ENCODE measurements at regions not wholly inside any gene's neighbourhood (a gene's known extent, or its start where the extent isn't known, plus 50 kb on each side); places are given as distances from the start of the nearest gene placed in this dataset.
"Not testable (repeated sequence)": the region's sequence is repeated elsewhere in the genome, so short reads cannot be mapped to it uniquely, and the experiment has no call there.

DNA sequence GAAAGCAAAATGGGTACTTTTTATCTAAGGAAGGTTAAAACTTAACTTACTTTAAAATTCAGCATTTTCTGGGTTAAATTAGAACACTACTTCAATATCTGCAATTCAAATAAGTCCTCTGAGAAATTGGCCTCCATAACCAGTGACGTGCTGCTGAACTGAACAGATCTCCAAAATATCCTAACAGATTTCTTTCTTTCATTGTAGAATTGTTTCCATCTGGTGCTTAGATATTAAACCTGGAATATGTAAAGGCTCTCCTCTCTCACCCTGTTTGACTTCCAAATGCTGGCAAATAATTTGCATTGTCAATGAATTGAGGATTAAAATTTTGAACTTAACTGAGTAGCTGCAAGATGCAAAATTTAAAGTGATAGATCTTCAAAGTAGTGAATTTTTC, 316.9 kb upstream of the CXADR start:
- DNase-seq (ENCODE audit: low read depth in 1 of 2, low spot score in 1 of 2) = no peak

DNA sequence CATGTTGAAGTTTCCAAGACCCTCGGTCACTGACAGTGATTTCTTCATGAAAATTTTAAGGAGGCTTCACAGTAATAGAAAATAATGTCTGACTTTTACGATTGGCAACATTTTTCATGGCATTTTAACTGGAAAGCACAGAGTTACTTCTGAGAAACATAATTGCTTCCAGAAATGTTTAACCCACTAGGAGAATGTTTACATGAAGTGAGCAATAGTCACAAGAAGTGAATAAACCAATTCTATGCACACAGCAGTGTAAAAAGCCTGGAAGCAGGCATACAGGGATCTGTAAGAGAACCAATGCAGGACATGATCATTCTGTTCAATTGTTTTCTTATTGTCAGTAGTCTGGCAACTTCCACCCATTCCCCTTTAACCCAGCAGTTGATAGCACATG, 316.2 kb upstream of the CXADR start:
- no peak for DNase-seq (ENCODE audit: low read depth in 1 of 2, low spot score in 1 of 2)

DNA sequence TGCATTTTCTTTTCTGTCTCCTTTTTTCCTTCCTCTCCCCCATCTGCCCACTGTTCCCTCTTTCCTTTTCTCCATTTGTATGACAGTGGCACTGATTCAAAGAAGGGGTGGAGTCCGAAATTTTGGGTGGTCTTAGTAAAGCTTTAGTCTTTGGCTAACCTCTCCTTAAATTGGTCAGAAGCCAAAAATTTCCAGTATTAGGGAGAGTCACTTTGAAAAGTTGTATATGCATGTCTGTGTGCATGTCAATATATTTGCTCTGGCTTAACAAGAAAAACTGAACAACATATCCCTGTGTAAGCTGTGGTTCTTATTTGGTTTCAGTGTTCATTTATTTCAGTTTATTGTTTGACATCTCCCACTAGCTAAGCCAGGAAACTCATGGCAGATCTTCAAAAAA, 314.8 kb upstream of the CXADR start:
- no peak for DNase-seq (ENCODE audit: low read depth in 1 of 2, low spot score in 1 of 2)

DNA sequence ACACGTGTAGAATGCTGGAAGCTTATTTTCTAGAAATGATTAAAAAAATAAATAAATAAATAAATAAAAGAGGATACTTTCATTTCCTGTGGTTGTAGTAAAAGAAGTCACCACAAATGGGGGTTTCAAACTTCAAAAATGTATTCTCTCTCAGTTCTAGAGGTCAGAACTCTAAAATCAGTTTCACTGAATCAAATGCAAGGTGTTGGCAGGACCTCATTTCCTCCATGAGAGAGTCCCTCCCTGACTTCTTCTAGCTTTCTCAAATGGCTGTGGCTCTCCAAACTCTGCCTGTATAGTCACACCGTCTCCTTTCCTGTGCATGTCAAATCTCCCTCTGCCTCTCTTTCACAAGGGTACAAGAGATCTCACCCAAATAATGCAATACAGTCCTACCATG, 312.6 kb upstream of the CXADR start:
- no peak for DNase-seq (ENCODE audit: low read depth in 1 of 2, low spot score in 1 of 2)

DNA sequence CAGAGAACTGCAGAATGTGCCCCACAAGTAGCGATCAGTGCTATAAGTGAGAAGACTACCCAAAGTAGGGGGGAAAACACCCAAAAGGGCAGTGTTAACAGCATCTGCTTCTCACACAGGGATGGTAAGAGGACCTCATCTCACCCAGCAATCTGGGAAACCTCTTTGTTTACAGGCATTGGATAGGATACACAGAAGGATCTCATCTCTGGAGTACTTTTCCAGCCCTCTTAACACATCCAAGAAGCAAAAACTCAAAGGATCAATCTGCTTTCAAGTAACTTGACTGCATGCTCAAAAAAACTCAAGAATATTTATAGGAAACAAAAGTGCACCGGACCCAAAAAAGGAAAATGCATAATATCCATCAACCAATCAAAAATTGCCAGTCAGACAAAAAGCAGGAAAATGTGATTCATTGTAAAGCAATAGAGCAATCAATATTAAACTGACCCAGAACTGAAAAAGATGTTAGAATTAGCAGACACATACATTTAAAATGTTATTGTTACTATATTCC, 311.0 kb upstream of the CXADR start:
- DNase-seq (ENCODE audit: low read depth in 1 of 2, low spot score in 1 of 2) = no peak

DNA sequence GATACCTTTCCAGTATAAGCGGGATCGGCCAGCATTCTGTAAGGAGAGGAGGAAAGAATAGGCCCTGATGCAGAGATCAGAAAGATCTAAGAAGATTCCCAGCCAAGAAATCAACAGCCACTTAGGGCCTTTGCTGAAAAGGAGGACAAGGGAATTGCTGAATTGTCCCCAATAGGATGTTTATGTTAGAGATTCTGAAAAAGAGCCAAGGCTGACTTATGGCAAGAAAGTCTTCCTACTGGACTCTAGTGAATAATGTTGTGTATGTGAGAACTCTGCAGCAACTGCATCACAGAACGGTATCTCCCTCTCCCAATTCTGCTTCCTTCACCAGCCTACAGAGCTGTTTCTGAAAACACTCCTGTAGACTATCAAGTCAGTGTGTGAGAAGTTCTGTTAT, 298.0 kb upstream of the CXADR start:
- DNase-seq (ENCODE audit: low read depth in 1 of 2, low spot score in 1 of 2) = no peak

DNA sequence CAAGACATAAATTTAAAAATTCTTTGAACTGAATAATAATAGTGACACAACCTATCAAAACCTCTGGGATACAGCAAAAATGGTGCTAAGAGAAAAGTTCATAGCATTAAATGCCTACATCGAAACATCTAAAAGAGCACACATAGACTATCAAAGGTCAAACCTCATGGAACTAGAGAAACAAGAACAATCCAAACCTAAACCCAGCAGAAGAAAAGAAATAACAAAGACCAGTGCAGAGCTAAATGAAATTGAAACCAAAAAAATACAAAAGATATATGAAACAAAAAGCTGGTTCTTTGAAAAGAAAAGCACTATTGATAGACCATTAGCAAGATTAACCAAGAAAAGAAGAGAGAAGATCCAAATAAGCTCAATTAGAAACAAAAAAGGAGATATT, 293.8 kb upstream of the CXADR start:
- not testable (repeated sequence) for DNase-seq (ENCODE audit: low read depth in 1 of 2, low spot score in 1 of 2)

DNA sequence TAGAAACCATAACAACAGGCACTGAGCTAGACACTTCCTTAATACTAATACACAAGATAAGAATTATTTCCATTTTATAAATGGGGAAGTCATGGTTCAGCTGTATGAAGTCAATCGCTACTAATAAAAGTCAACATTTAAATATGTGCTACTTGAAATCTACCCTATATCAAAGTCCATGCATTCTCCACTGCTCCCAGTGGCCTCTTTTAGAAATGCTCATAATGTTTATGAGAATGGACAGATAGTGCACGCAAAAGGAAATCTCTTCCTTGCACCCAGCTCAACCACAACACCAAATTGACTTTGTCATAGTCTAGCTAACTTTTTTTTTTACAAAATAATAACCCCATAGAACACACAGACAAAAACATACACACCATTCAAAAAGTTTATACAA, 281.7 kb upstream of the CXADR start:
- DNase-seq (ENCODE audit: low read depth in 1 of 2, low spot score in 1 of 2) = no peak

DNA sequence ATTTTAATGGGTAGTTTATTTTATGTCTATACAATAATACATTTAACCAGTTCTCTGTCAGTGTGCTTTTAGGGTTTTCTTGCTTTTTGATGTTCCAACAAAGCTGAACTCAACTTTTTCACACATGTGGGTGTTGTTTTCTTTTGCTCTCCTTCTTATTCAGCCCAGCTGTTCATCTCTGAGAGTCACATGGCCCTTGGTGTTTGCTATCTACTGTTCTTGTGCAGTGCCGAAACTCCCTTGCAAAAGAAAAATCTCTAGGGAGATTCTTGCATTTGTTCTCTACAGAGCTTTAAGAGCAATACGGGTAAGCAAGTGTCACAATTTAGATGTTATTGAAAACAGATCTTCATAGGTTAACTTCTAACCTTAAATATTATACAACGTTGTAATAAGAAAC, 281.1 kb upstream of the CXADR start:
- no peak for DNase-seq (ENCODE audit: low read depth in 1 of 2, low spot score in 1 of 2)

DNA sequence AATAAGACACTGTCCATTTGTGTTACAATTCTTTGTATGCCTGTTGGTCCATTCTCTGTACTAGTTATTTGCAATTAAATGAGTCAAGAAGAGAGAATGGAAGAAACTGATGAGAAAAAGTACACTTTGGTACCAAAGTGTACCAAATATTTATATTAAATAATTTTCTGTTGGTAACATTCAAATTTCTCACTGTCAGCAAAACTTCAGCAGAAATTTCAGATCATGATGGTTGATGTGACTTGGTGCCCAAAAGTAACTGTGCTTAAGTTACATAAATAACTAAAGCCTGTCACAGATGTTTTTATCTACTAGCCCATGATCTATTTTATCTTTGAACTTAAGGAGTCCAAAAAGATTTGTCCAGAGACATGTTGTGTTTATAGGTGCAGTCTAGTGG, 274.4 kb upstream of the CXADR start:
- DNase-seq (ENCODE audit: low read depth in 1 of 2, low spot score in 1 of 2) = no peak

DNA sequence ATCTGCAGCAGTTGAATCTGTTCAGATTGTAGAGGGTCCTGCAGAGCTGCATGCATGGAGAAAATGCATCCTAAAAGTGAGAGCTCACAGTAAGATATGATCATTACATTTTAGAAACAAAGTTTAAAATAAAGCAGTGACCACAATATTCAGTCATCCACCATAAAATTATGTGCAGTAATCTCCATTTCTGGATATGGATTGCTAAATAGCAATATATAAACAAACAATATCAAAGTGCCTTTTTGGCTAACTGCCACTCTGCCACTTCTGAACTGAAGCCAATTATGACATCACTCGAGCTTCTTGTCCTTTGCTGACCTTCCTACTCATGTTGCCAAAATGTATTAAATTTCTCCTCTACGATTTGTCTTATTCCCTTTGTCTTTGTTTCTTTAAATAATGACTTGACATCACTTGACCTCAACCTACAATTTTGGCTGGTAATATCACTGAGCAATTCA, 262.0 kb upstream of the CXADR start:
- DNase-seq (ENCODE audit: low read depth in 1 of 2, low spot score in 1 of 2) = no peak

DNA sequence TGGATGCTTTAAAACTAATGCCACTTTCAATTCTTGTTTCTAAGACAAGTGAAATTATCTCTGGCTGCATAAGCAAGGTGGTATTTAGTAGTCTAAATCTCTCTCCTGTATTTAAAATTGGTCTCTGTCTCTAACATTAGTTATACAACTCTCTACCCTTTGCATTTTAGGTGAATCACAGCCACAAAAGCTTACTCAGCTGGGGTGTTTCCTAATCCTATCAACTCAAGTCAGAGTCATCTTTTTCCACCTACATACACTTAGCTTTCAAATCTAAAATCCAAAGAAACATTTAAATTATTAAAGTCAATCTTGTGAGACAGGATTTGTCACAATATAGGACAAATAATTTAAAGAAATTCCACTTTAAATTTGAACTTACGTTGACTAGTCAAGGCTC, 255.1 kb upstream of the CXADR start:
- no peak for DNase-seq (ENCODE audit: low read depth in 1 of 2, low spot score in 1 of 2)

DNA sequence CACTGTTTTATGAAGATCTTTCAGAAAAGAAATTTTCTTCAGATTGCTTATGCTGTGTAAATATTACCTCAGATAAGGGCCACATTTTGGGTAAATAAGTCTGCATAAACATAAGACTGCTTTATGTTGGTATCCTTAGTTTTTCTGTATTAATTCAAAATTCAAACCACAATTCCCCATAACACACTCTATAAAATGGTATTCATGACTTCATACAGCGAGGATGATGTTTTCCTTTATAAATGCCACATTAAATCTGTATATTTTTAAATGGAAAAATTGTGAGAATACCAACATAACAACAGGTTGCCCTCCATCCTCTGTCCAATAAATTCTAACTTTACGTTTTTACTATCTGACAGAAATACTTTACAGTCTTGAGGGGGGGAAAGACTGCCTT, 248.7 kb upstream of the CXADR start:
- no peak for DNase-seq (ENCODE audit: low read depth in 1 of 2, low spot score in 1 of 2)

DNA sequence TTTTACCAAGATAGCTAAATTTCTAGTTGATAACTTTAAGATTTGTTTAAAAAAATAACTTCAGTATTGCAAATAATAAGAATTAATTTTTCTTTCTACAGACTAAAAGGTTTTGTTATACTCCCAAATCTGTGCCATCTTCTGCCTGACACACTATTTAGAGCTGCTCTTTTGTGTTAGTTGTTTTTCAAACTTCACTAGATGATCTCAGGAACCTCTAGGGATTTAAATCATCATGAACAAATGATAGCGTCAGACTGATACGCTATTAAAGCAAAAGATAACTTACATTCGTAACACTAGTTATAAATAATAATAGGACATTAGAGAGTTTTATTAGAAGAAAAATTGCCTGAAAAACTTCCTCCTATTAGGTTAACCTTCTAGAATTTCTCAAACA, 243.1 kb upstream of the CXADR start:
- no peak for DNase-seq (ENCODE audit: low read depth in 1 of 2, low spot score in 1 of 2)

DNA sequence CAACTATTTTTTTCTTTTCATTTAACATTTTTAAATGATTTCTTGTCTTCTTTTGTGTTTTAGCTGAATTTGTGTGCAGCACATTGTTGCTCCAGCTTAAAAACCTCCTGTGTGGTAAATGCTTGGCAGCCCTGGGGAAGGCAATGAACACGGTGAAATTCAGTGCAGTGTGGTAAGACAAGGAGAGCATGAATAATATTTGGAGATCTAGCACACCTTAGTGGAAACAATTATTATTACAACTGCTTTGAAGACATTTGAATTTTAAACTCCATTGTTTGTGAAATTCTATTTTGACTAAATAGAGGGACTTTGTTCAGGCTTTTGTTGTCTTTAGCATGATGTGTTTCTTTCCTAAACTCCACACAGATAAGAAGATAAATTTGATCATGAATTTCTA, 242.6 kb upstream of the CXADR start:
- DNase-seq (ENCODE audit: low read depth in 1 of 2, low spot score in 1 of 2) = no peak

DNA sequence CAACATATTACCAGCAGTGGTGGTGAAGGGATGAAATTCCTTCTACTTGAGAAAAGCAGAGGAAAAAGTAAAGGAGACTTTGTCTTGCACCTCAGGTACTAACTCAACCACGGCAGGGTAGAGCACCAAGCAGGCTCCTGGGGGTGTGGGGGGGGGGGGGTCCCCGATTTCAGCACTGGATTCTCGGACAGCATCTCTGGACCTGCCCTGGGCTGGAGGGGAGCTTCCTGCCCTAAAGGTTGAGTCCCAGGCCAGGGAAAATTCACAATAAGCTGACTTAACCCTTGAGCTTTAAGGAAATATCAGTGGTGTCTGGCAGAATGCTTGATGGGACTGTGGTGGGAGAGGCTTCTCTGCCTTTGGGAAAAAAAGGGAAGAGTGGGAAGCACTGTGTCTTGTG, 233.2 kb upstream of the CXADR start:
- no peak for DNase-seq (ENCODE audit: low read depth in 1 of 2, low spot score in 1 of 2)

DNA sequence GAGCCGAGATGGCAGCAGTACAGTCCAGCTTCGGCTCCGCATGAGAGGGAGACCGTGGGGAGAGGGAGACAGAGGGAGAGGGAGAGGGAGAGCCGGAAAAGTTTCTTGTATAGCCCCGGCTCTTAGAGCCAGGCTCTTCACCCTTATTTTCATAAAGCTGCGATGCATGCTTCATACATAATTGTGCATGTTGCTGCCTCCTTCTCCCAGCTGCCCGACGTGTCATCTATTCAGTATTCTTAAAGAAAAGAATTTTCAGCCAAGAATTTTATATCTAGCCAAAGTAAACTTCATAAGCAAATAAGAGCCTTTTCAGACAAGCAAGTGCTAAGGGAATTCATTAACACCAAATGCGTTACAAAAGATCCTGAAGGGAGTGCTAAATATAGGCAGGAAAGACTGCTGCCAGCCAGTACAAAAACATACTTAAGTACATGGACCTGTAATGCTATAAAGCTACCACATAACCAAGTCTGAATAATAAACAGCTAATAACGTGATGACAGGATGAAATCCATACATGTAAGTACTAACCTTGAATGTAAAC, 219.8 kb upstream of the CXADR start:
- DNase-seq (ENCODE audit: low read depth in 1 of 2, low spot score in 1 of 2) = not testable (repeated sequence)

DNA sequence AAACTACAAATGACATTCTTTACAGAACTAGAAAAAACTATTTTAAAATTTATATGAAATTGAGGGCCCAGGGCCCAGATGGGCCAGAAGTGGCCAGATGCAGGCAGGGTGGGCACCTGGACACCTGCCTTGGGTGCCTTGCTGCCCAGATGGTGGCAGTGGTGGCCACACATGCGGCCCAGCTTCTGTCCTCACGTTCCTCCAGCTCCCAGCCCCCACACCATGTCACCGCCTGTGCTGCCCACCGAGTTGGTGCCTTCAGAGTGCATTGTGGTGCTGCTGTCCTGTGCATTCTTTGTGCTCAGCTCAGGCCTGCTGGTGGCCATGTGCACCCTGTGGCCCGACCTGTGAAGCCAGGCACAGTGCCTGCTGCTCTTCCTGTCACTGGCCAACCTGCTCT, 216.8 kb upstream of the CXADR start:
- no peak for DNase-seq (ENCODE audit: low read depth in 1 of 2, low spot score in 1 of 2)

DNA sequence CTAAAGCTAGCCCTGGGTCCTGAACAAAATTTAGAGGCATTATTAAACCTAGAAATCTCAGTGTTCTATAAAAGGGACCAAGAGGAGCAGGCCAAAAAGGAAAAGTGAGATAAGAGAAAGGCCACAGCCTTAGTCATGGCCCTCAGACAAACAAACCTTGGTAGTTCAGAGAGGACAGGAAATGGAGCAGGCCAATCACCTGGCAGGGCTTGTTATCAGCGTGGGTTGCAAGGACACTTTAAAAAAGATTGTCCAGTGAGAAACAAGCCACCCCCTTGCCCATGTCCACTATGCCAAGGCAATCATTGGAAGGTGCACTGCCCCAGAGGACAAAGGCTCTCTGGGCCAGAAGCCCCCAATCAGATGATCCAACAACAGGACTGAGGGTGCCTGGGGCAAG, 213.3 kb upstream of the CXADR start:
- DNase-seq (ENCODE audit: low read depth in 1 of 2, low spot score in 1 of 2) = not testable (repeated sequence)

DNA sequence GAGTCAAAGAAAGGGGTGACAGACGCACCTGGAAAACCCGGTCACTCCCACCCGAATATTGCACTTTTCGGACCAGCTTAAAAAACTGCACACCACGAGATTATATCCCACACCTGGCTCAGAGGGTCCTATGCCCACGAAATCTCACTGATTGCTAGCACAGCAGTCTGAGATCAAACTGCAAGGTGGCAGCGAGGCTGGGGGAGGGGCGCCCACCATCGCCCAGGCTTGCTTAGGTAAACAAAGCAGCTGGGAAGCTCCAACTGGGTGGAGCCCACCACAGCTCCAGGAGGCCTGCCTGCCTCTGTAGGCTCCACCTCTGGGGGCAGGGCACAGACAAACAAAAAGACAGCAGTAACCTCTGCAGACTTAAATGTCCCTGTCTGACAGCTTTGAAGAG, 185.1 kb upstream of the CXADR start:
- not testable (repeated sequence) for DNase-seq (ENCODE audit: low read depth in 1 of 2, low spot score in 1 of 2)

DNA sequence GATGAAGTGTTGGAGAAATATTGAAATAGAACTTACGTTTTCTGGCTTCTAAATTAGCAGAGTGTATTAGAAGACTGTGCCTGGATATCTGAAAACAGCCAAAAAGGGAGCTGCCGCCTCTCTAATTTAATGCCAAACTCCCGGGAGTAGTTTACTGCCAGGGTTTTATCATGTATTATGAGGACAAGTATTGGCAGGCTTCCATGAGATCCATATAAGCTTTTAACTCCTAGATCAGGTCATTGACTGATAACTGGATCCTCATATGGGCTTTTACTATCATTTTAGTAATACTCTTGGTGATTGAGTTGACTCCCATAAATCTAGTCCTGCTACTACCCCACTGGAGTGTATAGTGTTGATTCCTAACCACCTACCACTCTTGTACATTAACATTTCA, 178.4 kb upstream of the CXADR start:
- DNase-seq (ENCODE audit: low read depth in 1 of 2, low spot score in 1 of 2) = no peak

DNA sequence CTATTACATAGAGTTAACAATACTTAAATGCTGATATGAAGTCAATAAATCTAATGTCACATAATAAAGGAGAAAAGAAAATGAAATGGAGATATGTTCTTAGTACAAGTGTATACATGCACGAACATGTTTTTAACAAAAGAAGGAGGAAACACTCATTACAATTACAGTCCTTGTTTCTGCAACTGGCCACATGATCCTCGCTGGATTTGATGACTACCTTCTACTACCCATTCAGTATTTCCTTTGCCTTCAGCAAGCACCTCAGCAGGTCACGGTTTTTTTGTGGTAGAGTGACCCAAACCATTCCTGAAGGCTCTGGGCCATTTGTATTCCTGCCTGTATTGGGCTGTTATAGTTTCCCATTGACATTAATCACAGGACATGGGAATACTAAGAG, 172.8 kb upstream of the CXADR start:
- DNase-seq (ENCODE audit: low read depth in 1 of 2, low spot score in 1 of 2) = no peak

DNA sequence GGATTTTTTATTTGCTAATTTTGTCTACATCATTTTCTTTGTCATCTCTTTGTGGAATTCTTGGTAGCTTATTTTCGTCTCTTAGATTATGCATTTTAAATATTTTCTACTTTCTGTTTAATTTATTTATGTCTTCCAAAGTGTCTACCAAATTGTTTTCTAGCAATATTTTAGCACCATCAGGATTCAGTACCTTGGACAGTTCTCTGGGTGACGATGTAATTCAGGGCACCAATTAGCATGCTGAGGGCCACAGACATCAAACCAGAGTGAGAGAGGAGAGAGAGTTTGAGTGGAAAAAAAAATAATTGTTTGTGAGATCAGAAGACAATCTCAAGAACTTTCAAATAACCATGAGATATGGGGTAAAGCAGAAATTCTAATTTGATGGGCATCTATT, 169.8 kb upstream of the CXADR start:
- no peak for DNase-seq (ENCODE audit: low read depth in 1 of 2, low spot score in 1 of 2)

DNA sequence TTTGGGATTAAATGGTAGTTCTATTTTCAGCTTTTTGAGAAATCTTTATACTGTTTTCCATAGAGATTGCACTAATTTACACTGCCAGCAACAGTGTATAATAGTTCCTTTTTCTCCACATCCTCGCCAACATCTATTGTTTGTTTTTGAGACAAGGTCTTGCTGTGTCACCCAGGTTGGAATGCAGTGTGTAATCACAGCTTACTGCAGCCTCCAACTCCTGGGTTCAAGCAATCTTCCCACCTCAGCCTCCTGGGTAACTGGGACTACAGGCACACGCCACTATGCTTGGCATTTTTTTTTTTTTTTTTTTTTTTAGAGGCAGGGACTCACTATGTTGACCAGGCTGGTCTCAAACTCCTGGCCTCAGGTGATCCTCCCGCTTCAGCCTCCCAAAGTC, 164.5 kb upstream of the CXADR start:
- no peak for DNase-seq (ENCODE audit: low read depth in 1 of 2, low spot score in 1 of 2)
